Activated T-helper 2 cell treated with anti-CD3 and anti-CD28 coated beads, Interferon-gamma antibody, Interleukin-2, Interleukin-4, amounts not matched to agents 10 μg/mL and 5 μg/mL and 100 μg/mL, durations not matched to agents 14 hours and 24 hours and 36 hours (primary cell): ENCODE measurements at regions not wholly inside any gene's neighbourhood (a gene's known extent, or its start where the extent isn't known, plus 50 kb on each side); places are given as distances from the start of the nearest gene placed in this dataset.

Experiments used
- DNase-seq: peaks from one replicate; pipeline ENCODE4 v3.0.0; 2021; ENCODE audit warnings: low spot score
- H3K27ac Mint-ChIP-seq: one replicate; pipeline ENCODE4 v1.8.0; 2021; ENCODE audit warnings: mixed read lengths
- H3K27me3 Mint-ChIP-seq: one replicate; pipeline ENCODE4 v1.8.0; 2021; ENCODE audit warnings: low read depth, mixed read lengths
- H3K36me3 Mint-ChIP-seq: one replicate; pipeline ENCODE4 v1.8.0; 2021; ENCODE audit warnings: low read depth, mixed read lengths
- H3K4me1 Mint-ChIP-seq: one replicate; pipeline ENCODE4 v1.8.0; 2021; ENCODE audit warnings: low read depth, mixed read lengths
- H3K4me3 Mint-ChIP-seq: one replicate; pipeline ENCODE4 v1.8.0; 2021; ENCODE audit warnings: low read depth, mild to moderate bottlenecking, moderate library complexity, mixed read lengths
- H3K9me3 Mint-ChIP-seq: one replicate; pipeline ENCODE4 v1.8.0; 2021; ENCODE audit warnings: mixed read lengths
- intact Hi-C: fragments of 100-400 bp; cut with micrococcal nuclease; formaldehyde crosslinking; loops from one replicate; pipeline ENCODE4 v1.15.1; 2023

GRCh38 chr13:107130566-107130965 is 562.6 kb upstream of the ARGLU1 start:
- Mint-ChIP-seq H3K4me1 (no peaks in the 10 kb centered on the region), H3K36me3 (no peaks in the 10 kb centered on the region), H3K9me3 (no peaks in the 10 kb centered on the region), H3K27ac (no peak overlapping the region), H3K27me3 (no peaks in the 10 kb centered on the region), H3K4me3 (no peak overlapping the region)
- no peak for DNase-seq
- intact Hi-C loops: no loop called here

GRCh38 chr13:107124730-107125129 is 556.8 kb upstream of the ARGLU1 start:
- Mint-ChIP-seq H3K9me3 (no peaks in the 10 kb centered on the region), H3K36me3 (no peaks in the 10 kb centered on the region), H3K4me3 (no peak overlapping the region), H3K4me1 (no peaks in the 10 kb centered on the region), H3K27ac (no peak overlapping the region), H3K27me3 (no peaks in the 10 kb centered on the region)
- no peak for DNase-seq
- intact Hi-C loops: no loop called here

GRCh38 chr13:107124129-107124718 is 556.3 kb upstream of the ARGLU1 start:
- intact Hi-C loops: no loop called here
- Mint-ChIP-seq H3K27me3 (no peaks in the 10 kb centered on the region), H3K36me3 (no peaks in the 10 kb centered on the region), H3K27ac (no peak overlapping the region), H3K4me3 (no peak overlapping the region), H3K9me3 (no peaks in the 10 kb centered on the region), H3K4me1 (no peaks in the 10 kb centered on the region)
- no peak for DNase-seq

DNA sequence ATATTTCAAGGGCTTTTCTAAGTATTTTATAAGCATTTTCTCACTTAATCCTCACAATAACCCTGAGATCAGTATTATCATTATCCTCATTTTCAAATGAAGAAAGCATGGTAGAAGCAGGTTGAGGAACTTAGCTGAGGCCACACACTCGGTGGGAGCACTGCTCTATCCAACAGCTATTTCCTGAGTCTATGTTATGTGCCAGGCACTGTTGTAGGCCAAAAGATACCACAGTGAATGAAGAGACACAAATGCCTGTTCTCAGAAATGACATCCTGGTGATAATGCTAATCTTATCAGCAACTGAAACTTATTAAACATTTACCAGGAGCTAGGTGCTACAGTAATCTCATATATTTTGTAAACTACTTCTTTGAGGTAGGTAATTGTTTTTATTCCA is 553.9 kb upstream of the ARGLU1 start:
- DNase-seq: no peak
- Mint-ChIP-seq H3K4me1 (no peaks in the 10 kb centered on the region), H3K36me3 (no peaks in the 10 kb centered on the region), H3K4me3 (no peak overlapping the region), H3K9me3 (no peaks in the 10 kb centered on the region), H3K27me3 (no peaks in the 10 kb centered on the region), H3K27ac (no peak overlapping the region)
- intact Hi-C loops: no loop called here

GRCh38 chr13:107119989-107120881 is 552.3 kb upstream of the ARGLU1 start:
- no peaks in the 10 kb centered on the region for H3K4me1 Mint-ChIP-seq
- no peak for DNase-seq
- no peak overlapping the region for H3K27ac Mint-ChIP-seq
- no peaks in the 10 kb centered on the region for H3K36me3 Mint-ChIP-seq
- no peak overlapping the region for H3K4me3 Mint-ChIP-seq
- no peaks in the 10 kb centered on the region for H3K27me3 Mint-ChIP-seq
- peaks cover 4% of the 10 kb centered on the region for H3K9me3 Mint-ChIP-seq
- intact Hi-C loops: no loop called here

GRCh38 chr13:107118506-107118905 is 550.6 kb upstream of the ARGLU1 start:
- no peak overlapping the region for H3K27ac Mint-ChIP-seq
- intact Hi-C loops: no loop called here
- H3K36me3 Mint-ChIP-seq: no peaks in the 10 kb centered on the region
- peaks cover 8% of the 10 kb centered on the region for H3K9me3 Mint-ChIP-seq
- H3K4me3 Mint-ChIP-seq: no peak overlapping the region
- no peaks in the 10 kb centered on the region for H3K27me3 Mint-ChIP-seq
- no peaks in the 10 kb centered on the region for H3K4me1 Mint-ChIP-seq
- DNase-seq: no peak

GRCh38 chr13:107117327-107118012 is 549.5 kb upstream of the ARGLU1 start:
- H3K4me1 Mint-ChIP-seq: no peaks in the 10 kb centered on the region
- H3K36me3 Mint-ChIP-seq: no peaks in the 10 kb centered on the region
- H3K4me3 Mint-ChIP-seq: no peak overlapping the region
- no peak for DNase-seq
- H3K9me3 Mint-ChIP-seq: peaks cover 8% of the 10 kb centered on the region
- no peak overlapping the region for H3K27ac Mint-ChIP-seq
- H3K27me3 Mint-ChIP-seq: no peaks in the 10 kb centered on the region
- intact Hi-C loops: no loop called here

- H3K9me3 Mint-ChIP-seq: peaks cover 12% of the 10 kb centered on the region
- no peak overlapping the region for H3K27ac Mint-ChIP-seq
- H3K36me3 Mint-ChIP-seq: no peaks in the 10 kb centered on the region
- no peaks in the 10 kb centered on the region for H3K4me1 Mint-ChIP-seq
- DNase-seq: no peak
- intact Hi-C loops: no loop called here
- H3K27me3 Mint-ChIP-seq: no peaks in the 10 kb centered on the region
- H3K4me3 Mint-ChIP-seq: no peak overlapping the region
Measured at GRCh38 chr13:107113387-107113786, 545.5 kb upstream of the ARGLU1 start.

GRCh38 chr13:107111248-107111647 is 543.3 kb upstream of the ARGLU1 start:
- intact Hi-C loops: no loop called here
- DNase-seq: no peak
- no peaks in the 10 kb centered on the region for H3K27me3 Mint-ChIP-seq
- H3K4me3 Mint-ChIP-seq: no peak overlapping the region
- H3K9me3 Mint-ChIP-seq: peaks cover 12% of the 10 kb centered on the region
- H3K36me3 Mint-ChIP-seq: no peaks in the 10 kb centered on the region
- H3K27ac Mint-ChIP-seq: no peak overlapping the region
- H3K4me1 Mint-ChIP-seq: no peaks in the 10 kb centered on the region

DNA sequence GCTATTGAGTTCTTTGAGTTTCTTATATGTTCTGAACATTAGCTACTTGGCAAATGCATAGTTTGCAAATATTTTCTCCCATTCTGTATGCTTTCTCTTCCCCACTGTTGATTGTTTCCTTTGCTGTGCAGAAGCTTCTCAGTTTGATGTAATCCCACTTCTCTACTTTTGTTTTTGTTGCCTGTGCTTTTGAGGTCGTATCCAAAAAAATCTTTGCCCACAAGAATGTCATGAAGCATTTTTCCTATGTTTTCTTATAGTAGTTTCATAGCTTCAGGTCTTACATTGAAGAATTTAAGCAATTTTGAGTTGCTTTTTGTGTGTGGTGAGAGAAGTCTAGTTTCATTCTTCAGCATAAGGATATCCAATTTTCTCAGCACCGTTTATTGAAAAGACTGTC is 536.7 kb upstream of the ARGLU1 start:
- Mint-ChIP-seq H3K27ac (no peak overlapping the region), H3K27me3 (no peaks in the 10 kb centered on the region), H3K9me3 (no peaks in the 10 kb centered on the region), H3K36me3 (no peaks in the 10 kb centered on the region), H3K4me3 (no peak overlapping the region), H3K4me1 (no peaks in the 10 kb centered on the region)
- no peak for DNase-seq
- intact Hi-C loops: no loop called here

DNA sequence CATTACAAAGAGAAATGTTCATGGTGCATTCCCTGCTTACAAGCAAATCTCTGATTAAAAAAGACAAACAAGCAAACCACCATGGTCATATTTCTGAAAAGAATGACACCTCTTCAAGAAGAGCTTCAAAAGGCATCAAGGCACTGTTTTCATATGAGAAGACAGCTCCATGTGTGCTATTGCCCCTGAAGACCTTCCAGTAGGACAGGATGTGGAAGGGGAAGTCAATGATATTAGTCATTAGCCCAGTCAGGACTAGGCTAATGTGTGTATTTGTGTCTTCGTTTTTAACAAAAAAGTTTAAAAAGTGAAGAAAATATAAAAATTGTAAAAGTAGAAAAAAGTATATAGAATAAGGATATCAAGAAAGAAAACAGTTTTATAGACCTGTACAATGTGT is 534.7 kb upstream of the ARGLU1 start:
- H3K9me3 Mint-ChIP-seq: no peaks in the 10 kb centered on the region
- no peak for DNase-seq
- no peak overlapping the region for H3K27ac Mint-ChIP-seq
- H3K4me1 Mint-ChIP-seq: no peaks in the 10 kb centered on the region
- H3K27me3 Mint-ChIP-seq: no peaks in the 10 kb centered on the region
- no peaks in the 10 kb centered on the region for H3K36me3 Mint-ChIP-seq
- intact Hi-C loops: no loop called here
- H3K4me3 Mint-ChIP-seq: no peak overlapping the region

DNA sequence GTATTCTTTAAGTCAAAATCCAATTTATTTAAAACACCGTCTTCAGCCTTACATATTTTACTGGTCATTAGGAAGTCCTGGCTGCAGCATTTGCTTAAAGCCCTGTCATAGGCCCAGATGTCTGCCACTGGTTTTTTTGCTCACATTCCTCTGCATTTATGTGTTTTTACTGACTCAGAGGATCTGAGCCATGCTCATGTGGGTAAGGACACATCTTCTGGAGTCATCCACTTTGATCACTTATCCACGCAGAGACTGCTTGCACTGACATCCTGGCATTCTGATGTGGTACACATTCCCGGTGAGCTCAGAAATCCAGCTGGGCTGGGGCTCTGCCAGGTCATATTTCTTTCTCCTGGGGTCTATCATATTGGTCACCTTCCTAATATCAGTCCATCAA is 531.7 kb upstream of the ARGLU1 start:
- Mint-ChIP-seq H3K9me3 (no peaks in the 10 kb centered on the region), H3K4me1 (no peaks in the 10 kb centered on the region), H3K27ac (no peak overlapping the region), H3K36me3 (no peaks in the 10 kb centered on the region), H3K4me3 (no peak overlapping the region), H3K27me3 (no peaks in the 10 kb centered on the region)
- intact Hi-C loops: no loop called here
- DNase-seq: no peak

- Mint-ChIP-seq H3K36me3 (no peaks in the 10 kb centered on the region), H3K27me3 (no peaks in the 10 kb centered on the region), H3K4me1 (no peaks in the 10 kb centered on the region), H3K4me3 (no peak overlapping the region), H3K9me3 (no peaks in the 10 kb centered on the region), H3K27ac (no peak overlapping the region)
- no peak for DNase-seq
- intact Hi-C loops: no loop called here
Measured at GRCh38 chr13:107097916-107098315, 530.0 kb upstream of the ARGLU1 start.
